ENCODE measurements at regions not wholly inside any gene's neighbourhood (a gene's known extent, or its start where the extent isn't known, plus 50 kb on each side); places are given as distances from the start of the nearest gene placed in this dataset.

- Histone ChIP-seq H4K8ac (replicated peaks; ENCODE audit: insufficient read length, low read depth, low read length) (no peak overlapping the region), H2AK5ac (ENCODE audit: insufficient read length, low read length) (no peak overlapping the region), H3K4ac (ENCODE audit: low read depth, low read length) (no peak overlapping the region), H3K14ac (ENCODE audit: insufficient read depth, low read length) (no peak overlapping the region), H2BK20ac (ENCODE audit: low read depth, low read length, poor library complexity, severe bottlenecking) (no peak overlapping the region), H4K91ac (ENCODE audit: insufficient read length, low read depth, low read length) (no peak overlapping the region), H3T11ph (ENCODE audit: low read length) (no peak overlapping the region), H2BK120ac (ENCODE audit: low read depth, low read length, poor library complexity, severe bottlenecking) (no peak overlapping the region), H3K4me2 (ENCODE audit: insufficient read depth, insufficient read length, low read length) (no peak overlapping the region), H3K9ac (ENCODE audit: extremely low read depth, insufficient read length, low read length) (no peak overlapping the region), H2BK12ac (ENCODE audit: insufficient read length, low read depth, low read length) (no peak overlapping the region), H3K79me1 (ENCODE audit: insufficient read depth, low read depth, low read length, poor library complexity, severe bottlenecking) (no peaks in the 10 kb centered on the region), H2AFZ (ENCODE audit: low read length) (no peak overlapping the region), H3K23me2 (ENCODE audit: insufficient read length, low read depth, low read length, poor library complexity, severe bottlenecking) (no peaks in the 10 kb centered on the region), H3K18ac (ENCODE audit: insufficient read length, low read depth, low read length) (no peak overlapping the region), H3K56ac (ENCODE audit: insufficient read length, low read depth, low read length) (no peak overlapping the region), H3K79me2 (ENCODE audit: insufficient read depth, low read length) (no peaks in the 10 kb centered on the region), H3K27ac (ENCODE audit: insufficient read length, low read depth, low read length) (no peak overlapping the region), H4K20me1 (ENCODE audit: control insufficient read depth, insufficient read depth, insufficient read length) (no peaks in the 10 kb centered on the region), H2BK5ac (ENCODE audit: insufficient read length, low read length) (no peak overlapping the region), H3K27me3 (ENCODE audit: insufficient read depth, low read length) (no peaks in the 10 kb centered on the region), H3K9me3 (ENCODE audit: control insufficient read depth, low read depth, low read length) (no peaks in the 10 kb centered on the region), H2BK15ac (ENCODE audit: low read depth, low read length) (no peak overlapping the region), H3K4me1 (ENCODE audit: insufficient read depth, low read length) (no peaks in the 10 kb centered on the region; the same call in 1 of the 2 replicates), H4K5ac (ENCODE audit: insufficient read length, low read depth, low read length) (no peak overlapping the region), H3K23ac (ENCODE audit: insufficient read length, low read depth, low read length) (no peak overlapping the region)
- H3K4me3 Mint-ChIP-seq: no peak overlapping the region
- peaks cover 9 to 14% of the 10 kb centered on the region in 2 experiments for H3K4me1 Mint-ChIP-seq
- H3K27ac Mint-ChIP-seq: no peak overlapping the region
- 0 out of 5 replicates have a peak, but pooled peaks cover 0 to 2% of the 10 kb centered on the region in 2 experiments for H3K9me3 Mint-ChIP-seq
- H3K27me3 Mint-ChIP-seq (ENCODE audit: low read depth): no peaks in the 10 kb centered on the region
- WGBS (ENCODE audit: extremely low coverage, insufficient read length, low lambda C conversion rate): no CpG with 5 or more reads among the region's 2 CpGs
- TF ChIP-seq CTCF (conservative IDR thresholded peaks at IDR 0.05): no peak
- peaks cover 0 to 2% (median 0%) of the 10 kb centered on the region in 3 experiments; a peak in 2 of 7 replicates for H3K36me3 Mint-ChIP-seq (ENCODE audit: insufficient read depth in 1 of 3, low read depth in 3 of 3)
- no peak for DNase-seq
These were observed 200.4 kb upstream of the GYPA start for GRCh38 chr4:144340931-144341330.
